GM12892 (cell line): ENCODE measurements at regions not wholly inside any gene's neighbourhood (a gene's known extent, or its start where the extent isn't known, plus 50 kb on each side); places are given as distances from the start of the nearest gene placed in this dataset.

Experiments
- POLR2AphosphoS5 ChIP-seq: IDR thresholded peaks from 2 replicates; pipeline ENCODE4 v1.6.1; 2011; ENCODE audit warnings: low read depth, low read length, control low read depth
- TAF1 ChIP-seq: IDR thresholded peaks from 2 replicates; pipeline ENCODE4 v1.6.1; 2011; ENCODE audit warnings: low read depth, mild to moderate bottlenecking, control low read depth, low read length, borderline replicate concordance

DNA sequence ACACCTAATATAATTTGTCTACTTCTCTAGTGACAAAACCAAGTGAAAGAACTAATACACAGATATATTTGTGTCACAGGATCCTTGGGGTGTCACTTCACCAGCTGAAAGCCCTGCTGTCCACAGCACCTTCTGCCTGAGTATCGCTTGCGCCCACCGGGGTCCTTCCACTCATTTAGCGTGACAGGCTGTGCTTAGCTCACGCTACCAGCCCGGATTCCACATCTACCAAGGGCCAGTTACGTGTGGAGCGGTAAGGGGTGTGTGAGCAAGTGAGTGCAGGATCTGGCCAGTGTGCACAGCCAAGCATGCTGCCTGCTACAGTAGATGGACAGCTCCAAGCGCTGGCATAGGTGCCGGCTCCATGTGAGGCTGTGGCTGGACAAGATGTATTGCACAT lies 810.9 kb downstream of the NSUN3 start:
- TF ChIP-seq TAF1 (no peak), POLR2AphosphoS5 (no peak)
